Nephron (organoid): ENCODE measurements at regions not wholly inside any gene's neighbourhood (a gene's known extent, or its start where the extent isn't known, plus 50 kb on each side); places are given as distances from the start of the nearest gene placed in this dataset.
"Not testable (repeated sequence)": the region's sequence is repeated elsewhere in the genome, so short reads cannot be mapped to it uniquely, and the experiment has no call there.

Experiments
- H3K27ac Mint-ChIP-seq, 3 experiments: 2 replicates each; pipeline ENCODE4 v1.8.0; 2020; ENCODE audit warnings: mixed read lengths in 3 of 3, mild to moderate bottlenecking in 2 of 3, moderate library complexity in 1 of 3
- H3K27me3 Mint-ChIP-seq: 2 replicates; pipeline ENCODE4 v1.8.0; 2021; ENCODE audit warnings: low read depth, mild to moderate bottlenecking, moderate library complexity, mixed read lengths
- H3K36me3 Mint-ChIP-seq: 2 replicates; pipeline ENCODE4 v1.8.0; 2020; ENCODE audit warnings: low read depth, mixed read lengths
- H3K4me1 Mint-ChIP-seq: 2 replicates; pipeline ENCODE4 v1.8.0; 2020; ENCODE audit warnings: mixed read lengths
- H3K4me3 Mint-ChIP-seq, 3 experiments: 2 replicates each; pipeline ENCODE4 v1.8.0; 2020; ENCODE audit warnings: mild to moderate bottlenecking in 3 of 3, mixed read lengths in 3 of 3, moderate library complexity in 2 of 3
- H3K9me3 Mint-ChIP-seq: 2 replicates; pipeline ENCODE4 v1.8.0; 2020; ENCODE audit warnings: mixed read lengths
- TF ChIP-seq, protein P1 (sequence below), 3 experiments: fragments of 200-600 bp; sonication (generic); IDR thresholded peaks; one replicate each; pipeline ENCODE4 v1.5.0; 2021; ENCODE audit warnings: antibody characterized with exemption in 3 of 3; ENCODE audit not compliant: unreplicated experiment in 3 of 3

- Mint-ChIP-seq H3K4me1 (peaks cover 29% of the 10 kb centered on the region), H3K4me3 (no peak overlapping the region)
Observed at GRCh38 chr6:126204598-126204997, 135.3 kb upstream of the CENPW start.

DNA sequence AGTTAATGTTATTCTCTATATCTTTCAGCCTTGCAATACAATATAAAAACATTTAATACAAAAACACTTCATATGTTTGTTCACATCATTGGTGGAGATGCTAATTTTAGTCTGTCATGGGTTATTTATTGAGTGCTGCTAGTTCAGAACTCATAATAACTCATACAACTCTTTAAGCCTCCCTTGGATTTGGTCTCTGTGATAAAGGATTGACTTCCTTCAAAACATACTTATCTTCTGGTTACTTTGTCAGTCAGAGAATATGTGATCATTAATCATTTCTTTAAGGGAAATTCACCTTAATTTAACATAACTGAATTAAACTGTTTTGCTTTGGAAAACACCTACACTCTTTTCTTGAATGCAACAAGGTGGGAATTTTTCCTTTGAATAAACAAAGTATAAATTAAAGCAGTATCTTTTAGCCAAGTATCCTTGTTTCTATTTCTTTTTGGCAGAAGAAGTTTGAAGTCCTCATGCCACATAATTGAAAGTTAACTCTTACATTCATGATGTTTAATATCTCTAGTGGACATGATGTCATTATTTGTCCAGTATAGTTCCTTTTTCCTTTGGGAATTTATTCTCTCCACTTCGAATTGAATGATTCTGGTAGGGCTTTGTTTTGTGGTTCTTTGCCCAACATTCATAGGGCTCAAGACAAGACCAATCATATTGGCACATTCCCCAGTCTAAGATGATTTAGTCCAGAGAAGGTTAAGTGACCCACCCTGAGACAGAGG is 133.2 kb upstream of the CENPW start:
- Mint-ChIP-seq H3K4me1 (peaks cover 32% of the 10 kb centered on the region), H3K9me3 (no peaks in the 10 kb centered on the region), H3K4me3 (no peak overlapping the region), H3K36me3 (no peaks in the 10 kb centered on the region), H3K27me3 (no peaks in the 10 kb centered on the region), H3K27ac (peak overlapping the region; percentile 22 to 78 (median 57))
- TF ChIP-seq, protein P1, sequence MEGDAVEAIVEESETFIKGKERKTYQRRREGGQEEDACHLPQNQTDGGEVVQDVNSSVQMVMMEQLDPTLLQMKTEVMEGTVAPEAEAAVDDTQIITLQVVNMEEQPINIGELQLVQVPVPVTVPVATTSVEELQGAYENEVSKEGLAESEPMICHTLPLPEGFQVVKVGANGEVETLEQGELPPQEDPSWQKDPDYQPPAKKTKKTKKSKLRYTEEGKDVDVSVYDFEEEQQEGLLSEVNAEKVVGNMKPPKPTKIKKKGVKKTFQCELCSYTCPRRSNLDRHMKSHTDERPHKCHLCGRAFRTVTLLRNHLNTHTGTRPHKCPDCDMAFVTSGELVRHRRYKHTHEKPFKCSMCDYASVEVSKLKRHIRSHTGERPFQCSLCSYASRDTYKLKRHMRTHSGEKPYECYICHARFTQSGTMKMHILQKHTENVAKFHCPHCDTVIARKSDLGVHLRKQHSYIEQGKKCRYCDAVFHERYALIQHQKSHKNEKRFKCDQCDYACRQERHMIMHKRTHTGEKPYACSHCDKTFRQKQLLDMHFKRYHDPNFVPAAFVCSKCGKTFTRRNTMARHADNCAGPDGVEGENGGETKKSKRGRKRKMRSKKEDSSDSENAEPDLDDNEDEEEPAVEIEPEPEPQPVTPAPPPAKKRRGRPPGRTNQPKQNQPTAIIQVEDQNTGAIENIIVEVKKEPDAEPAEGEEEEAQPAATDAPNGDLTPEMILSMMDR (IDR thresholded peaks at IDR 0.05; ENCODE audit: unreplicated experiment in 3 of 3): no peak

More at GRCh38 chr6:126204598-126204997, 135.3 kb upstream of the CENPW start:
- peak overlapping the region; percentile 47 to 94 (median 82) for H3K27ac Mint-ChIP-seq
- H3K27me3 Mint-ChIP-seq: no peaks in the 10 kb centered on the region
- H3K9me3 Mint-ChIP-seq: no peaks in the 10 kb centered on the region
- TF ChIP-seq, protein P1 (IDR thresholded peaks at IDR 0.05; ENCODE audit: unreplicated experiment in 3 of 3): no peak
- peaks cover 4% of the 10 kb centered on the region for H3K36me3 Mint-ChIP-seq

GRCh38 chr6:126210398-126211075 is 129.4 kb upstream of the CENPW start:
- H3K27ac Mint-ChIP-seq: peak overlapping the region in 2 of 3 experiments; percentile 55 to 56
- no peak overlapping the region for H3K4me3 Mint-ChIP-seq
- peaks cover 7% of the 10 kb centered on the region for H3K4me1 Mint-ChIP-seq
- H3K27me3 Mint-ChIP-seq: no peaks in the 10 kb centered on the region
- TF ChIP-seq, protein P1 (IDR thresholded peaks at IDR 0.05; ENCODE audit: unreplicated experiment in 3 of 3): no peak
- no peaks in the 10 kb centered on the region for H3K9me3 Mint-ChIP-seq
- H3K36me3 Mint-ChIP-seq: no peaks in the 10 kb centered on the region

DNA sequence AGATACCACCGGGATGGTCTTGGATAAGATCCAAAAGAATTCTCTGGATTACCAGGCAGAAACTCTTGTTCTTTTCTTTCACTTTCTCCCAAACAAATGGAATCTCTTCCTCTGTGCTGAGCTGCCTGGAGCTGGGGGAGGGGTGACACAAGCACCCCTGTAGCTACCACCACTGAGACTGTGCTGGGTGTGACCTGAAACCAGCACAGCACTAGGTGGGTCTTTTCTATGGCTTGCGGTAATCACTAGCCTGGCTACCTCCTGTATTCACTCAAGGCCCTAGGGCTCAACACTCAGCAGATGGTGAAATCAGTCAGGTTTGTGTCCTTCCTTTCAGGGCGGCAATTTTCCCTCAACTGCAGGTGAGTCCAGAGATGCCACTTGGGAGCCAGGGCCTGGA is 122.4 kb upstream of the CENPW start:
- TF ChIP-seq, protein P1 (IDR thresholded peaks at IDR 0.05; ENCODE audit: unreplicated experiment in 3 of 3): no peak
- Mint-ChIP-seq H3K9me3 (peaks cover 12% of the 10 kb centered on the region), H3K36me3 (peaks cover 23% of the 10 kb centered on the region), H3K4me1 (no peaks in the 10 kb centered on the region), H3K4me3 (no peak overlapping the region), H3K27ac (no peak overlapping the region), H3K27me3 (no peaks in the 10 kb centered on the region)

DNA sequence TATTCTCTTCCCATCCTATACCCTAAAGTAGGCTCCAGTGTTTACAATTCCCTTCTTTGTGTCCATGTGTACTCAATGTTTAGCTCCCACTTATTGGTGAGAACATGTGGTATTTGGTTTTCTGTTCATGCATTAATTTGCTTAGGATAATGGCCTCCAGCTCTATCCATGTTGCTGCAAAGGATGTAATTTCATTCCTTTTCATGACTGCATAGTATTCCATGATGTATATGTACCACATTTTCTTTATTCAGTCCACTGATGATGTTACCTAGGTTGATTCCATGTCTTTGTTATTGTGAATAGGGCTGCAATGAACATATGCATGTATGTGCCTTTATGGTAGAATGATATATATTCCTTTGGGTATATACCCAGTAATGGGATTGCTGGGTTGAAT is 119.0 kb upstream of the CENPW start:
- H3K27ac Mint-ChIP-seq, H3K27me3 Mint-ChIP-seq, H3K4me3 Mint-ChIP-seq, H3K4me1 Mint-ChIP-seq: not testable (repeated sequence)
- H3K36me3 Mint-ChIP-seq: peaks cover 42% of the 10 kb centered on the region
- H3K9me3 Mint-ChIP-seq: peaks cover 20% of the 10 kb centered on the region

- H3K27ac Mint-ChIP-seq: peak overlapping the region; percentile 62 to 77 (median 72)
- H3K36me3 Mint-ChIP-seq: peaks cover 15% of the 10 kb centered on the region
- H3K9me3 Mint-ChIP-seq: peaks cover 8% of the 10 kb centered on the region
- H3K4me3 Mint-ChIP-seq: no peak overlapping the region
- TF ChIP-seq, protein P1 (IDR thresholded peaks at IDR 0.05; ENCODE audit: unreplicated experiment in 3 of 3): no peak
- peaks cover 35% of the 10 kb centered on the region for H3K4me1 Mint-ChIP-seq
- H3K27me3 Mint-ChIP-seq: no peaks in the 10 kb centered on the region
Observed at GRCh38 chr6:126227833-126228702, 111.8 kb upstream of the CENPW start.
